HG02973 (cell line): ENCODE measurements at regions not wholly inside any gene's neighbourhood (a gene's known extent, or its start where the extent isn't known, plus 50 kb on each side); places are given as distances from the start of the nearest gene placed in this dataset.
"Not testable (repeated sequence)": the region's sequence is repeated elsewhere in the genome, so short reads cannot be mapped to it uniquely, and the experiment has no call there.

ENCODE experiments used
- ATAC-seq: cut with Tn5 transposase; IDR thresholded peaks from one replicate; pipeline ENCODE4 v1.9.1; 2021; ENCODE audit warnings: moderate library complexity; ENCODE audit not compliant: unreplicated experiment

- ATAC-seq = no peak
These were observed 177.4 kb upstream of the MMADHC start for GRCh38 chr2:149765003-149765402.

- no peak for ATAC-seq
These were observed 175.8 kb upstream of the MMADHC start for GRCh38 chr2:149763358-149763757.

DNA sequence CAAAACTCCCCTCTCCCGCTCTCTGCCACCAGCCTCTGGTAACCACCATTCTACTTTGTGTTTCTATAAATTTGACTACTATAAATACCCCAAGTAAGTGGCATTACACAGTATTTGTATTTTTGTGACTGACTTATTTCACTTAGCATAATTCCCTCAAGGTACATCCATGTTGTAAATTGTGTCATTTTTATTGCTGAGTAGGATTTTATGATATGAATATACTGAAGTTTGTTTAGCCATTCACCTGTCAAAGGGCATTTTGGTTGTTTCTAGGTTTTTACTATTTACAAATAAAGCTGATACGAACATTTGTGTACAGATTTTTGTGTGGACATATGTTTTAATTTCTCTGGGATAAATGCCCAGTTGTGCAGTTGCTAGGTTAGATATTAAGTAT, 174.0 kb upstream of the MMADHC start:
- no peak for ATAC-seq

DNA sequence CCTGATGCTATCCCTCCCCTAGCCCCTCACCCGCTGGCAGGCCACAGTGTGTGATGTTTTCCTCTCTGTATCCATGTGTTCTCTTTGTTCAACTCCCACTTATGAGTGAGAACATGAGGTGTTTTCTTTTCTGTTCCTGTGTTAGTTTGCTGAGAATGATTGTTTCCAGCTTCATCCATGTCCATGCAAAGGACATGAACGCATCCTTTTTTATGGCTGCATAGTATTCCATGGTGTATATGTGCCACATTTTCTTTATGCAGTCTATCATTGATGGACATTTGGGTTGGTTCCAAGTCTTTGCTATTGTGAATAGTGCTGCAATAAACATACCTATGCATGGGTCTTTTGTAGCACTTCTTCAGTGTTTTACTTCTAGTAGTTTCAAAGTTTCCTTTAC, 171.8 kb upstream of the MMADHC start:
- not testable (repeated sequence) for ATAC-seq

DNA sequence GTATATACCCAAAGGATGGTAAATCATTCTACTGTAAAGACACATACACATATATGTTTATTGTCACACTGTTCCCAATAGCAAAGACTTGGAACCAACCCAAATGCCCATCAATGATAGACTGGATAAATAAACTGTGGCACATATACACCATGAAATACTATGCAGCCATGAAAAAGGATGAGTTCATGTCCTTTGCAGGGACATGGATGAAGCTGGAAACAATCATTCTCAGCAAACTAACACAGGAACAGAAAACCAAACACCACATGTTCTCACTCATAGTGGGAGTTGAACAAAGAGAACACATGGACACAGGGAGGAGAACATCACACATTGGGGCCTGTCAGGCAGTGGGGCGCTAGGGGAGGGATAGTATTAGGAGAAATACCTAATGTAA, 167.1 kb upstream of the MMADHC start:
- ATAC-seq = not testable (repeated sequence)

- no peak for ATAC-seq
These were observed 159.9 kb upstream of the MMADHC start for GRCh38 chr2:149747456-149747855.

DNA sequence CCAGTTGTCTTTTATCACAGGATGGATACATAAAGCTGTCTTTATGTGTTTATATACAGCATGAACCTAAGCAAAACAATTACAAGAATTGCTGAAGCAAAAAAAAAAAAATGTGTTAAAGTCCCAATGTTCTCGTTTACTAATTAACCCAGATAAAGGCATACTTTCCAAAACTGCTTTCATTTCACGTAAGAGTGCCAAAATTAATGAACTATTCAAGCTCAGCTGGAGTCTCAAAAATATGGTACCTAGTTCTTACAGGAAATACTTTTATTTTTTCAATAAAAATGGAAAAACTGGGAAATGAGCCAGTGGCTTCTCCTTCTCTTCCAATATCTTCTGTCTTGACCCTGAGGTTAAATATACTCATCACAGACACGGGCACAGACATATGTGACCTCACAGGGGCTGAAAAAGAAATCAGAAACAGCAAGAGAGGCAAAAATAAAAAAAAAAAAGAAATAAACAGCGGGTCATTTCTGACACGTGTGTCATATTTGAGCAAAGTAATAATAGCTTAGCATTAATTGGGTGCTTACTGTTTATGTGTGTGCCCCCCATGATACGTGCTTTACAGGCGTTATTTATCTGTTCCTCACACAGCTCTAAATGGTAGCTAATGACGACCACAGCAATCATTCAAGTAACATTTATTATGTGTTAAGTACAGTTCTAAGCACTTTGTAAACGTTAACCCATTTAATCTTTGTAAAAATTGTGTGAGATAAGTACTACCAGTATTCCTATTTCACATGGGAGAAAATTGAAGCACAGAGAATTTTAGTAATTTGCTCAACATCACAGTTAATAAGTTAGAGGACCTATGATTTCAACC, 158.0 kb upstream of the MMADHC start:
- no peak for ATAC-seq

- ATAC-seq = no peak
These were observed 157.3 kb upstream of the MMADHC start for GRCh38 chr2:149744865-149745264.

- ATAC-seq = no peak
These were observed 156.4 kb upstream of the MMADHC start for GRCh38 chr2:149743842-149744448.

GRCh38 chr2:149741646-149742045, 154.1 kb upstream of the MMADHC start:
- ATAC-seq = no peak

- no peak for ATAC-seq
These were observed 152.9 kb upstream of the MMADHC start for GRCh38 chr2:149740490-149740889.

- ATAC-seq = no peak
These were observed 152.3 kb upstream of the MMADHC start for GRCh38 chr2:149739883-149740265.

- ATAC-seq = no peak
These were observed 151.8 kb upstream of the MMADHC start for GRCh38 chr2:149739171-149739882.

DNA sequence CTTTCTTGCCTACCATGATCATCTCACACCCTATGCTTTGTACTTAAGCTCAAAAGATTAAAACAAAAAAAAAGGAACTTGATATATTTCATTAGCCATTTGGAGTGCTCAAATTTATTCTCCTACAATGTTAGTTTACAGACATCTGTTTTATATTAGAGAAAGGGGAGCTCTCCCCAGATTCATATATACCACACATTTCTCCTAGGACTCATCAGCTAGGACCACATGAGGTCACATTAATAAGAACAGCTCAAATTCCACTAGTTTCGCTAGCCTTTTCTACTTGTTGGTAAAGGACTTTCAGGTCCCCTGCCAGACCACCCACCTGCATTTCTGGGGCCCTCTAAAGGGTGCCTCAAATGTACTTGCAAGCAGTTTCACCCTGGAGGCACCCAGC, 151.2 kb upstream of the MMADHC start:
- no peak for ATAC-seq

GRCh38 chr2:149737896-149738295, 150.3 kb upstream of the MMADHC start:
- no peak for ATAC-seq

DNA sequence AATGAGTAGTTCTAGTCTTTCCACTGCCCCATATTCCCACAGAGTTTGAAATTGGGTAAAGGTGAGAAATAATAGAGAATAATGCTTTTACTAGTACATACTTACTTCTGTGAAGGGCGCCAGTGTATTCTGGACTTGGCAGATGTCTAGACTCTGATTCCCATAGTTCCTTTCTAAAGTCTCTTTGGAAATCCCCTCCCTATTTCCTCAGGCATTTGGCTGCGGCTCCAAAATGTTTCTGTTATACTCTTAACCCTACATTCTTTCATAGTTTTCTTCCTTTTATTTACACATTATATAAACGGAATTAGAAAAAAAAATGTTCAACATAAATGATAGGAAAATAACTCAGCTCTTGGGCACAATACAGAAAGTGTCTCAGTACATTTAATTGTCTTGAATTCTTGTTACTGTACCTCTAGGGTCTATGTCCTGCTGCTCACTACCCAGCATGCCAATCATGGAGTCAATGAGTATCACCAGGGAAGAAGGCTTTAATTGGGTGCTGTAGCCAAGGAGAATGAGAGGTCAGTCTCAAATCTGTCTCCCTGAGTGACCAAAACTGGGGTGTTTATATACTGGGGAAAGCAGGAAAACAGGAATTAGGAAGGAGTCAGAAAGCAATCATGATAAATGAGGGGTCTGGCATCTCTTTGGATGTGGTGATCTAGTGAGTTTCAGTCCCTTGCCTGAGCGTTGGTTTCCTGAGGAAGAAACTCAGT, 147.8 kb upstream of the MMADHC start:
- no peak for ATAC-seq

DNA sequence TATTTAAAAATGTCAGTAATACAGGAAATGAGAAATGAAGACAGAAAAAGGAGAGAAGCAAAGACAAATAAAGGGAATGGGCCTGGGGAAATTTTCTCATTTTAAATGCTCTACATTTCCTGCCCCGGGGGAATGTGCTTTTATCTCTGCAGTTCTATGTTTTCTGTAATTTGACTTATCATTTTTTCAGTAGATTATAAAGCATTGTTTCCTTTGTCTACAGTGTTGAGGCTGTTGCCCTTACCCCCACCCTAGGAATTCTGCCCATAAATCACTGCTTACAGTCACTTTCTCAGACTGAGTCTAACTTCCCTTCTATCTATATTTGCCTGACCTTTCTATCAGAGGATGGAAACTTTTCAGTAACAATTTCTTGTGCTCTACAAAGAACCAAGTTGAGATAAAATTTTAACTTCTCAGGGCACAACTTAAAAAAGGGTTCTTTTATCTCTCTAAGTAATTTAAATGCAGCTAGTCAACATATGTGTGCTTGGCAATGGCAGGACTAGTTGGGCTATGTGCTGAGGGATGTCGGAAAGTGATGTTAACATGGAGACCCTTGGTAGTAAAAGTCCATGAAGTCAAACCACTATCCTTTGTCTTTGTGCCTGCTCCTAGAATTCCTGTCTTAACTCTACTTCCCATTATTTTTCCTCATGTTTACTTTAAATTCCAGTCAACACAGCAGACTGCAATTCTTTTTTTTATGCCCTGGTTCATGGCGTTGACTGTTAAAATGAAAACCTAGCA, 146.5 kb upstream of the MMADHC start:
- no peak for ATAC-seq

GRCh38 chr2:149732730-149733290, 145.2 kb upstream of the MMADHC start:
- no peak for ATAC-seq

DNA sequence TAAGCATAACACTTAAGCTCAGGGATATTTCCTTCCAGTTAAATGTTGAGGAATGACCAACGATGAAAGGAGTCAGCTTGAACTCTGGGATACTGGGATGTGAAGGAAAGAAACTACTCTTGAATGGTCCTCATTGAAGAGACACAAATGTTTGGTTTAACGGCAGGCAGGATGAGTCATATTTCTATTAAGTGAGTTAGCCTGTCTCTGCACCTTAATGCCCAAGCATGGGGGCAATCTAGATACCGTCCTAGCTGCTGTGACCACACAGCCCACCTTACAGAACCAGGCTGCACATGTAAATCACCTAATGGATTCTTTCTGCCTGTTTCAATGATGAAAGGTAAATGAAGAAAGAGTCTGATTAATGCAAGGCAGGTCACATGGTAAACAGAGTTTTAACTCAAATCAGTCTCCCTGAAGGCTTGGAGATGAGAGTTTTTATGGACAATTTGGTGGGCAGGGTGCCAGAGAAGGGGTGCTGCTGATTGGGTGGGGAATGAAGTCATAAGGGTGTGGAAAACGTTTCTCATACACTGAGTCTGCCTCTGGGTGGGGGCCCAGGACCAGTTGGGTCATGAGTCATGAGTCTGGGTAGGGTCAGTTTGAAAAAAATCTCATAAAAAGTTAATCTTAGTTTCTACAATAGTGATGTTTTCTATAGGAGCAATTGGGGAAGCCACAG, 144.6 kb upstream of the MMADHC start:
- ATAC-seq = no peak

- no peak for ATAC-seq
These were observed 143.5 kb upstream of the MMADHC start for GRCh38 chr2:149731079-149731478.
